ENCODE measurements at regions not wholly inside any gene's neighbourhood (a gene's known extent, or its start where the extent isn't known, plus 50 kb on each side); places are given as distances from the start of the nearest gene placed in this dataset.

- Histone ChIP-seq H3K4me3 (ENCODE audit: low read length) (no peak overlapping the region), H3K27ac (ENCODE audit: low read length) (no peak overlapping the region), H4K20me1 (ENCODE audit: insufficient read depth) (no peaks in the 10 kb centered on the region), H3K9me3 (ENCODE audit: low read length) (no peaks in the 10 kb centered on the region), H3K27me3 (ENCODE audit: insufficient read depth, low read depth, low read length) (no peaks in the 10 kb centered on the region), H3K9me2 (ENCODE audit: insufficient read depth, low read length) (no peaks in the 10 kb centered on the region), H2AFZ (ENCODE audit: low read depth, low read length) (no peak overlapping the region), H3K9ac (ENCODE audit: low read length) (no peak overlapping the region), H3F3A (ENCODE audit: insufficient read depth, low read length, poor library complexity, severe bottlenecking) (no peaks in the 10 kb centered on the region), H3K36me3 (ENCODE audit: insufficient read depth, low read length) (no peaks in the 10 kb centered on the region), H3K79me2 (replicated peaks; ENCODE audit: insufficient read depth, low read length) (no peaks in the 10 kb centered on the region), H3K4me2 (ENCODE audit: low read length) (no peak overlapping the region)
- no peak for TF ChIP-seq CTCF (IDR thresholded peaks at IDR 0.05; ENCODE audit: poor library complexity, severe bottlenecking)
- TF ChIP-seq SMC3 (conservative IDR thresholded peaks at IDR 0.05; ENCODE audit: poor library complexity) = no peak
- TF ChIP-seq RAD21 (conservative IDR thresholded peaks at IDR 0.05) = no peak
- TF ChIP-seq REST (IDR thresholded peaks at IDR 0.05; ENCODE audit: borderline replicate concordance) = no peak
- TF ChIP-seq EZH2 (IDR thresholded peaks at IDR 0.05; ENCODE audit: borderline replicate concordance, insufficient read depth, low read length, poor library complexity, severe bottlenecking) = no peak
- TF ChIP-seq POLR2AphosphoS5 (IDR thresholded peaks at IDR 0.05) = no peak
These were observed 120.6 kb downstream of the TNFSF18 start for GRCh38 chr1:172930142-172930541.

- Histone ChIP-seq H4K20me1 (ENCODE audit: insufficient read depth) (no peaks in the 10 kb centered on the region), H3K9me3 (ENCODE audit: low read length) (no peaks in the 10 kb centered on the region), H2AFZ (ENCODE audit: low read depth, low read length) (no peak overlapping the region), H3K79me2 (replicated peaks; ENCODE audit: insufficient read depth, low read length) (no peaks in the 10 kb centered on the region), H3K27me3 (ENCODE audit: insufficient read depth, low read depth, low read length) (no peaks in the 10 kb centered on the region), H3F3A (ENCODE audit: insufficient read depth, low read length, poor library complexity, severe bottlenecking) (no peaks in the 10 kb centered on the region), H3K27ac (ENCODE audit: low read length) (no peak overlapping the region), H3K36me3 (ENCODE audit: insufficient read depth, low read length) (no peaks in the 10 kb centered on the region), H3K9ac (ENCODE audit: low read length) (no peak overlapping the region), H3K4me3 (ENCODE audit: low read length) (no peak overlapping the region), H3K4me2 (ENCODE audit: low read length) (no peak overlapping the region), H3K9me2 (ENCODE audit: insufficient read depth, low read length) (no peaks in the 10 kb centered on the region)
- no peak for TF ChIP-seq EP300 (conservative IDR thresholded peaks at IDR 0.05; ENCODE audit: poor library complexity, severe bottlenecking)
- TF ChIP-seq REST (IDR thresholded peaks at IDR 0.05; ENCODE audit: borderline replicate concordance) = no peak
- no peak for TF ChIP-seq CTCF (IDR thresholded peaks at IDR 0.05; ENCODE audit: poor library complexity, severe bottlenecking)
- no peak for TF ChIP-seq RAD21 (conservative IDR thresholded peaks at IDR 0.05)
- TF ChIP-seq EZH2 (IDR thresholded peaks at IDR 0.05; ENCODE audit: borderline replicate concordance, insufficient read depth, low read length, poor library complexity, severe bottlenecking) = no peak
- no peak for TF ChIP-seq POLR2AphosphoS5 (IDR thresholded peaks at IDR 0.05)
- no peak for TF ChIP-seq TAF1 (IDR thresholded peaks at IDR 0.05; ENCODE audit: low read depth)
- no peak for TF ChIP-seq MXI1 (conservative IDR thresholded peaks at IDR 0.05; ENCODE audit: poor library complexity, severe bottlenecking)
- no peak for TF ChIP-seq SMC3 (conservative IDR thresholded peaks at IDR 0.05; ENCODE audit: poor library complexity)
These were observed 119.4 kb downstream of the TNFSF18 start for GRCh38 chr1:172931340-172931739.

Data from neural cell (in vitro differentiated cells).